GM19328 (cell line): ENCODE measurements at regions not wholly inside any gene's neighbourhood (a gene's known extent, or its start where the extent isn't known, plus 50 kb on each side); places are given as distances from the start of the nearest gene placed in this dataset.
"Not testable (repeated sequence)": the region's sequence is repeated elsewhere in the genome, so short reads cannot be mapped to it uniquely, and the experiment has no call there.

ENCODE experiments used
- ATAC-seq: cut with Tn5 transposase; IDR thresholded peaks from one replicate; pipeline ENCODE4 v1.9.1; 2021; ENCODE audit warnings: mild to moderate bottlenecking, moderate library complexity; ENCODE audit not compliant: unreplicated experiment

DNA sequence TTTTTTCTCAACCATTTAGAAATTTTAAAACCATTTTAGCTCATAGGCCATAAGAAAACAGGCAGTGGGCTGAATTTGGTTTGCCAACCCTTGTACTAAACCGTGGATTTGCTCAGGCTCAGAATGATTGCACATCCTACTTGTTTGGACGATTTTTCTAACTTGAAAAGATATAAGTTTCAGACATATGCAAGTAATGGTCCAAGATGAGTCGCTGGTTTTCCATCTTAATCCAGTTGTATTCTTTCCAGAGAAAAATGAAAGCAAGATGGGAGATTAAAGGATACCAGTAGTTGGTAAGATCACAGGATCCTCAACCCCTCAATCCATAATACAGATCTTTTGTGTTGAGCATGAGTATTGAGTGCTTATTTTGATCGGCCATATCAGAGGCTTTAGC is 250.9 kb downstream of the TINAG start:
- no peak for ATAC-seq

GRCh38 chr6:54564188-54564587 is 255.9 kb downstream of the TINAG start:
- ATAC-seq, result not testable (repeated sequence)

DNA sequence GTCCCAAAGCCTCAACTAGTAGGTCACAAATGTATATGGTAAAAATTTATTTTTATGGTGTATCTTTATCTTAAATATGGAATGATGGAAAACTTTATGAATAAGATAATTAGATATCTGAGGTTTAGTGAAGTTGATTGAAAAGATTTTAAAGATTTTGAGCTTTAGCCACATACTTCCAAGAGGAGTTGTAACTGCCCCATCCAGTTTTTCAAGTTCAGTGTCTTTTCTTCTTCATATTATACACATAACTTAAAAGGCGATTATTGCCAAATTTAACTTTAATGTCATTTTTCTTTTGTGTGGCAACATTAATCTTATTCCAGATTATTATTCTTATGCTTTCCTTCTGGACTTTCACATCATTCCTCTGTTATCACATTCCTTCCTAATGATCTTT is 266.4 kb downstream of the TINAG start:
- no peak for ATAC-seq

DNA sequence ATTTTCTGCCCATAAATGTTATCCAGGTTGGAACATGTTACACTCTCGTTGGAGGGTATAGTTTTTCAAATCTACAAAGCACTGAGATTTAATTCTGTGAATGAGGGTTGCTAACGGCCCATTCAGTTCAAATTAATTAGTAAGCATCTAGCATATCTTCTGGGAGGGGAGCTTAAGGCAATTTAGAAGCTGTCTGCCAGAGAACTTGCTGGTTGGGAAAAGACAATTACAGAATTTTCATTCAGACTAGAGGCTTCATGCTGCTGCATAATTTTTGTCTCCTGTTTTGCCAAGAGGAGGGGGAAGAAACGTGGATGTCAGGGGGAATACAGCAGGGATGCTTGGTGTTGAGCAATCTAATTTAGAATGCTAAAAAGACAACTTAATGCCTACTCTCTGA is 268.3 kb upstream of the FAM83B start:
- ATAC-seq, result no peak

GRCh38 chr6:54579011-54579410 is 267.6 kb upstream of the FAM83B start:
- no peak for ATAC-seq

- ATAC-seq, result no peak
Measured at GRCh38 chr6:54586251-54586650, 260.3 kb upstream of the FAM83B start.

DNA sequence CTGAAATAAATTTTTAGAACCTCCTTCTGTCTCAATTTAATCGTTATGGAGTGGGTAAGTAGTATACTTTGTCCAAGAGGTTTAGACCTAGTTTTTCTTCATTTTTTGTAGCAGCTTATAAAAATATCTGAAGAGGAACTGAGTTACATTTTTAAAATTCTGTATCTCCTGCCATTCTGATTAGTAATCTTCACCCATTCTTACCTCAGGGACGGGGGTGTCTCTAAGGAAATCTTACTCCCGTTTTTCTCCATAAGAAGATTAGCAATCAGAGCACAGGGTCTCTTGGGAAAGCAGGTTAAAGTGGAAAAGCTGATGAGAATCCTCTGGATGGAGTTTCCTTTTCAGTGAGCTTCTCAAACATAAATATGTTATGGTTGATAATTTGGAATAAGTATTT is 259.3 kb upstream of the FAM83B start:
- ATAC-seq, result no peak

DNA sequence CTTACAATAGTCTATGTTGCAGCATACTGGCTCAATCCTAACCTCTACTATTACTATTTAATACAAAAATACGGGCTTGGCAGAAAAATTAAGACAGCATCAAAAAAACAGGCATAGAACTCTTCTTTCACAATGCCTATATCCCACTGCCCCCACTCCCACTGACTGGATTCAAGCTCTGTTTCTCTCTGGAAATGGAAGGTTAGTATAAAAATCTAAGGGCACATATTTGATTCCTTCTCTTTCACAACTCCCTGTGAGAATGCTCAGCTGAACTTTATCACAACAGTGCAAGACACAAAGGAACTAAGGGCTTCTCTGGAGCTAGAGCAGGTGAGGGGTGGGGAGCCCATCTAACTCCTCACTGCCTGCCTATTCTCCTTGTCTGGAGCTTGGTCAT is 258.4 kb upstream of the FAM83B start:
- ATAC-seq, result no peak

- ATAC-seq, result no peak
Measured at GRCh38 chr6:54595844-54596243, 250.7 kb upstream of the FAM83B start.

DNA sequence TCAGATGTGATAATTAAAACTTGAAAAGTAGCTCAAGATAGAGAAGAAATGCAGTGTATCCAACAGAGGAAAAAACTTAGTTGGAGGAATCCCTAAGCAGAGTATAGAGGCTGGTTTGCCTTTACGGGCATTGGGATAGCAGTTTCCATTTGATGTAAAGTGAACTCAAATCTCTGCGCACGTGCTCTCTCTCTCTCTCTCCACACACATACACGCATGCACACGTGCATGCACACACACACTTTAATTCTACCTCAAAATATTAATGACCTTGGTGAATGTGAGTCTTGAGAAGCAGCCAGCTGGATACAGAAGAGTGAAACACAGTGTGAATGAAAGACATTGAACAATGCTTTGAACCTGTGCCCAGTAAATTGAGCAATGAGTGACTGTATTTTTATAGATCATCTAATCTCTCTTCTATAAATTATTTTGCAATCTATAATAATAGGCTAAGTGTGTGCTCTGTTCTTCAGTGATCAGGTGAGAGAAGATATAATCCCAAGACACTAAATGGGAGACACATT is 247.7 kb upstream of the FAM83B start:
- no peak for ATAC-seq

GRCh38 chr6:54601600-54602300 is 244.8 kb upstream of the FAM83B start:
- ATAC-seq, result no peak

- no peak for ATAC-seq
Measured at GRCh38 chr6:54602591-54602990, 244.0 kb upstream of the FAM83B start.

GRCh38 chr6:54609981-54610380 is 236.6 kb upstream of the FAM83B start:
- no peak for ATAC-seq

GRCh38 chr6:54613596-54613995 is 233.0 kb upstream of the FAM83B start:
- ATAC-seq, result no peak

GRCh38 chr6:54614499-54615195 is 231.9 kb upstream of the FAM83B start:
- ATAC-seq, result no peak

GRCh38 chr6:54617730-54618129 is 228.8 kb upstream of the FAM83B start:
- no peak for ATAC-seq

GRCh38 chr6:54618572-54618971 is 228.0 kb upstream of the FAM83B start:
- ATAC-seq, result no peak

DNA sequence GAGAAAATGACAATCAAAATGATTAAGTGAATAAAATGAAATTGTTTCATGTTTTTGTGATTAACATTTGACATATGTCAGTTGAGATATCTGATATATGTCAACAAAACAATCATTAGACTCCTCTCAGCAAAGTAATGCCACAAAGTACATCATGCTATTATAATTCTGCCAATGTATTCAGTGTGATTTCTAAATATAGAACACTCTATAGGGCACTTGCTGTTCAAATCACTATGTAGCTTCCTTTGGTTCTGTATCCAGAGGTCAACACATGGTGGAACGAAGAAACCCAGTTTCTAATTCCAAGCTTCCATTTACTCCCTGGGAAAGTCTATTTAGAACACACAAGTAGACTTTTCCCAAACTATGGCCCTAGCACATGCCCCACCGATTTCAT is 227.5 kb upstream of the FAM83B start:
- ATAC-seq, result no peak

DNA sequence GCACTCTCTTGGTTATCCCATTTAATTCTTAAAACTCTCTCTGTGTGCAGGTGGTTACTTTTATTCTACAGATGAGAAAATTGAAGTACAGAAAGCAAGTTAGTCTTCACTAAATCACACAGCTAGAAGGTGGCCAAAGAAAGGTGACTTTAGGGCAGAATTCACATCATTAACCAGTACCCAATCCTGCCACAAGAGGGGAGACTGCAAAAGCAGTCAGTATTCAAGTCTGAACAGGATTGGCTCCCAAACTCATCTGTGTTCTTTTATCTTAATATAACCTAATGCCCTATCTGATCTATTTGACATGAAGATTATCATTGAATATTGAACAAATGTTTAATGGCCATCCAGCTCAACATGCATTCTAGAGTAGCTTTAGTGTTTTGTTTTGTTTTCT is 225.3 kb upstream of the FAM83B start:
- peak; percentile 67 for ATAC-seq

- ATAC-seq, result no peak
Measured at GRCh38 chr6:54624216-54624615, 222.4 kb upstream of the FAM83B start.

- no peak for ATAC-seq
Measured at GRCh38 chr6:54624779-54625178, 221.8 kb upstream of the FAM83B start.

DNA sequence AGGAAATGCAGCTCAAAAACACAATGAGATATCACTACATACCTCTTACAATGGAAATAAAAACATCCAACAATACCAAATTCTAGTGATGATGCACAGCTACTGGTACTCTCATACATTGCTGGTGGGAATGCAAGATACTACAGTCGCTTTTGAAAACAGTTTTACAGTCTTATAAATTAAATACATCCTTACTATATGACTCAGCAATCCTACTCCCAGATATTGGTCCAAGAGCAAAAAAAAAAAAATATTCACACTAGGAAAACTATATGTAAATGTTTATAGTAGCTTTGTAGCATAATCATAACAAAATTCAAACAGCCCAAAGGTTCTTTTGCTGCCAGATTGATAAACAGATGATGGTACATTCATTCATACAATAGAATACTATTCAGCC is 217.4 kb upstream of the FAM83B start:
- ATAC-seq, result no peak
